NB4 (cell line): ENCODE measurements at regions not wholly inside any gene's neighbourhood (a gene's known extent, or its start where the extent isn't known, plus 50 kb on each side); places are given as distances from the start of the nearest gene placed in this dataset.

Source experiments
- POLR2A ChIP-seq: IDR thresholded peaks from 2 replicates; pipeline ENCODE4 v1.6.1; 2011; ENCODE audit warnings: mild to moderate bottlenecking; ENCODE audit not compliant: insufficient read length; ENCODE audit errors: extremely low read depth
- TF ChIP-seq, protein P1 (sequence below): IDR thresholded peaks from one replicate; pipeline ENCODE4 v1.5.1; 2012; ENCODE audit warnings: low read depth, low read length

DNA sequence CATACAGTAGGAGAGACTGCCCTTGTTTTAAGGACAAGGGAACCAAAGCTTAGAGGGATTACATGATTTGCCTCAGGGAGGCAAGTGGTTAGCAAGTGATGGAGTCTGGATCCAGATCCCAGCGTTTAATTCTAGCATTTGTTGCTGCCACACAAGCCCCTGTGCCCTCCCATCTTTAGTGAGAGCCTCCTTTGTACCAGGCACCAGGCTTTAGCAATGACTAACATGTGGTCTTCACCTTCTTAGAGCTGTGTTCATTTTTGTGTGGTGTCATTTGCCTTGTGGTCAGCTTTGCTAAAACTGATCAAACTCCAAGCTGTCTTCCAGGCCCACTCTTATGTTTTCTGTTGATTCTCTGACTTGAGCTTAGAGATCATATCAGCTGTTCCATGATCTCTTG is 290.5 kb downstream of the RPLP1 start:
- TF ChIP-seq POLR2A, result no peak
- TF ChIP-seq, protein P1, sequence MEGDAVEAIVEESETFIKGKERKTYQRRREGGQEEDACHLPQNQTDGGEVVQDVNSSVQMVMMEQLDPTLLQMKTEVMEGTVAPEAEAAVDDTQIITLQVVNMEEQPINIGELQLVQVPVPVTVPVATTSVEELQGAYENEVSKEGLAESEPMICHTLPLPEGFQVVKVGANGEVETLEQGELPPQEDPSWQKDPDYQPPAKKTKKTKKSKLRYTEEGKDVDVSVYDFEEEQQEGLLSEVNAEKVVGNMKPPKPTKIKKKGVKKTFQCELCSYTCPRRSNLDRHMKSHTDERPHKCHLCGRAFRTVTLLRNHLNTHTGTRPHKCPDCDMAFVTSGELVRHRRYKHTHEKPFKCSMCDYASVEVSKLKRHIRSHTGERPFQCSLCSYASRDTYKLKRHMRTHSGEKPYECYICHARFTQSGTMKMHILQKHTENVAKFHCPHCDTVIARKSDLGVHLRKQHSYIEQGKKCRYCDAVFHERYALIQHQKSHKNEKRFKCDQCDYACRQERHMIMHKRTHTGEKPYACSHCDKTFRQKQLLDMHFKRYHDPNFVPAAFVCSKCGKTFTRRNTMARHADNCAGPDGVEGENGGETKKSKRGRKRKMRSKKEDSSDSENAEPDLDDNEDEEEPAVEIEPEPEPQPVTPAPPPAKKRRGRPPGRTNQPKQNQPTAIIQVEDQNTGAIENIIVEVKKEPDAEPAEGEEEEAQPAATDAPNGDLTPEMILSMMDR, result no peak
